ENCODE measurements at regions not wholly inside any gene's neighbourhood (a gene's known extent, or its start where the extent isn't known, plus 50 kb on each side); places are given as distances from the start of the nearest gene placed in this dataset.

GRCh38 chr1:25088946-25089345 is 143.4 kb downstream of the SYF2 start:
- no peak for TF ChIP-seq POLR2A (IDR thresholded peaks at IDR 0.05)
- TF ChIP-seq CTCF (IDR thresholded peaks at IDR 0.05 in 8 of 11, conservative IDR thresholded peaks at IDR 0.05 in 3 of 11), result no peak

Data from spleen (tissue), 7 donors.